Stimulated activated CD8-positive, alpha-beta memory T cell treated with anti-CD3 and anti-CD28 coated beads, Interleukin-12 subunit alpha, Interleukin-12 subunit beta, amount 100 ng/mL, for 1 hour (primary cell): ENCODE measurements at regions not wholly inside any gene's neighbourhood (a gene's known extent, or its start where the extent isn't known, plus 50 kb on each side); places are given as distances from the start of the nearest gene placed in this dataset.

Source experiments
- DNase-seq: peaks from one replicate; pipeline ENCODE4 v3.0.0-alpha.2; 2020; ENCODE audit warnings: low read depth

GRCh38 chr4:128355305-128355704 lies 67.7 kb upstream of the PGRMC2 start:
- DNase-seq, result no peak

DNA sequence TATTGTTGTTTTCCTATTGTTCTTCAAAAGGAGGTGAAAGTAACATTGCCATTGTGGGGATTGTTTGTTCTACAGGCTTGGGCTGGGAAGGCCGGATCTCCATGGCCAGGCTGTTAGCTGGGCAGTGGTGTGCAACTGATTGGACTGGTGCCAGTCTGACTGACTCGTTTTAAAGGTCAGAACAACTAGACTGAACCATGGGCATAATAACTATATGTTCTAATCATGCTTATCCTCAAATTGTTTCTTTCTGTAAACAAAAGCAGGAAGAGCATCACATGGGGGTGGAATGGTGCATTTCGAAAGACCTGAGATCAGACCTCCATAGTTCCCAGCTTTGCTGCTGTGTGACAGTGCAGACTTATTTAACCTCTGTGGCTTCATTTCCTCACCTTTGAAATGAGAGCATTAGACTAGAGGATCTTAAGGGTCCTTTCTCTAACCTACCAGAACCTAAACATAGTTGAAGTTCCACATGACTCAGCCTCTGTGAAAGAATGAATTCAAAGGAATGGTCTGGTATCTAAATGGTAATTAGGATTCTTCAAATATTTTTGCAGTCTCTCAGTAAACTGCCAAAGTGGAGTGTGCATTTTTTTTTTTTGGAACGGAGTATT lies 66.7 kb upstream of the PGRMC2 start:
- no peak for DNase-seq

DNA sequence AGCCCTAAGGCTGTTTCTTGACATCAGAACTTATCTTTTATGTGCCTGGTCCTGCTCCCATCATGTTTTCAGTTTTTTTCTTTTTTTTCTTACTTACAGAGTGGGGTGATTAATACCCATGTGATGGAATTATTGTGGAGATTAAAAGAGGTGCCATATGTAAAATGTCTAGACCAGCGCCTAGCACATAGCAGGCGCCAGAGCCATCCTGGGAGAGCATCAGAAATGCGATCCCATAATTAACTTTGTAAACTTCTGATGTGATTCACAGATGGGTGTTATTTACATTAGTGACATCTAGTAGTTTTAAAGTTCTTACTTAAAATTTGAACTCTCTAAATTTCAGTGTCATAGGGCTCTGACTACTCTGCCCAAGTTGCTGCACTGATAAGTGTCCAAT lies 66.2 kb upstream of the PGRMC2 start:
- DNase-seq, result no peak

DNA sequence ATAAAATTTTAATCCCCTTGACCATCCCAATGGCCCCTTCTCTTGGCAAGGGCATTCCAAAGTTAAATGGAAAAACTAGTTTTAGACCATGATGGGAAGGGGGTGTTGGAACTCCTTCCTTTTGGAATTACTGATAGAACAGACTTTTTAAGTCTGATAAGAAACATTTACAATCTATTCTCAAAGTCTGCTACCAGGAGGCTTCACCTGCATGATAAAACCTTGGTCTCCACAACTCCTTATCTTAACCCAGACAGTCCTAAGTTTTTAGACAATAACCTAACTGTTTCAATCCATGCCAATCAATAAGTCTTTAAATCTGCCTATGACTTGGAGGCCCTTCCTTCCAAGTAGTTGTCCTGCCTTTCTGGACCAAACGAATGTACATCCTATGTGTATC lies 63.9 kb upstream of the PGRMC2 start:
- no peak for DNase-seq

DNA sequence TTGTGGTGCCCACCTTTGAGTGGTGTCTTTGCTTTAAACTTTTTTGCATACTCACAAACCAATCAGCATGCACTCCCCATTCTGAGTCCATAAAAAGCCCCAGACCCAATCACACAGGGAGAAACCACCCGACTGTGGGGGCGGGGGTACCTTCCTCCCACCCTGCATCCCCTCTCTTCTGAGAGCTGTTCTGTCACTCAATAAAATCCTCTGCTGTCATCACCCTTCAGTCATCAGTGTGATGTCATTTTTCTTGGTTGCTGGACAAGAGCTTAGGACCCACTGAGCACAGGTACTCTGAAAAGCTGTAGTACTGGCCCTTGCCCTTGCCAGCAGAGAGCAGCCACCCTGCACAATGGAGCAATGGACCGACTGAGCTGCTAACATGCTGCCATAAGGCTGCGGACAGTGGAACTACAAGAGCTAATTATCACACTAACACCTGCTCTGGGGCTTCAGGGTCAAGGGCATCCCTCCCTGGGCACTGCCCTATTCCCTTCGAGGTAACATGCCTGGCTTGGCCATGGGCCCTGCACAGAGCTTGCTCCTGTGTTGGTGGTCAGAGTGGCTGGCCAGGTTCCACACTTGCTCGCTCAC lies 62.9 kb upstream of the PGRMC2 start:
- DNase-seq, result no peak

DNA sequence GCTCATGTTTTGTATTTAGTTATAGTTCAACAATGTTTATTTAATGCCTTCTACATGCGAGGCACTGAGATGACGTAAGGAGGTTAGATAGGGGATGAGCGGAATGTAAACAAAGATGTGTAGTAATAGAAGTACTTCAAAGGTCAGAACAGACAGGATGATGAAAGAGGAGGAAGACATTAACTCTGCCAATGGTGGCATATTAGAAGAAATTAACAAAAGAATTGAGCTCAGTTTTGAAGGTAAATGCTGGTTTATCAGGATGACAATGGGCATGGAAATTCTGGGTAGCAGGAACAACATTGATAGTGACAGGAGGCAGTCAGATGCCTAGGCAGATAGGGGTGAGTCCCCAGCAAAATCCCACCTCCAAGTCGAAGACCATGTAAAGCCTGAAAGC lies 62.3 kb upstream of the PGRMC2 start:
- DNase-seq, result no peak

DNA sequence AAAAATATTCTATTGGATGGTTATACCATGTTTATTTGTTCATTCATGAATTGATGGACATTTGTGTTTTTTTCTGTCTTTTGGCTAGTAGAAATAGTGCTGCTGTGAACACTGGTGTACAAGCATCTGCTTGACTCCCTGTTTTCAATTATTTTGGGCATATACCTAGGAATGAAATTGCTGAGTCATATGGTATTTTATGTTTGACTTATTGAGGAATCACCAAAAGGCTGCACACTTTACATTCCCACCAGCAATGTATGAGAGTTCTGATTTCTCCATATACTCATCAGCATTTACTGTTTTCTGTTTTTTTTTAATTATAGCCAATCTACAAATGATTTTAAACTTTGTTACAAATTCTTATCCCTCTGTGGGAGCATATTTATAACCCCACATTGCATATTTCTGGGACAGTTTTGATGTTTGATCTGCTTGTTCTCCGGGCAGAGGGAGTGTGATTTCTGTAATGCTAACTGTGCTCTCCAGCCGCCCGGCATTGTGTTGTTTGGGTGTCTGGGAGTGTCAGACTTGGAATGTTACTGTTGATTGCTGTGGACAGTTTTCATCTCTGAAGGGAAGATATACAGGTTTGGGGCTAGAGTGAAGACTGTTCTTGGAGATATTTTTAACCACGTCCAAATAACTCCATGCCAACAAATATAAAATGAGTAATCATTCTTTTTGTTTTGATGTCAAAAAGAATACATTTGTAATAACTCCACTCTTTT lies 60.5 kb upstream of the PGRMC2 start:
- no peak for DNase-seq

DNA sequence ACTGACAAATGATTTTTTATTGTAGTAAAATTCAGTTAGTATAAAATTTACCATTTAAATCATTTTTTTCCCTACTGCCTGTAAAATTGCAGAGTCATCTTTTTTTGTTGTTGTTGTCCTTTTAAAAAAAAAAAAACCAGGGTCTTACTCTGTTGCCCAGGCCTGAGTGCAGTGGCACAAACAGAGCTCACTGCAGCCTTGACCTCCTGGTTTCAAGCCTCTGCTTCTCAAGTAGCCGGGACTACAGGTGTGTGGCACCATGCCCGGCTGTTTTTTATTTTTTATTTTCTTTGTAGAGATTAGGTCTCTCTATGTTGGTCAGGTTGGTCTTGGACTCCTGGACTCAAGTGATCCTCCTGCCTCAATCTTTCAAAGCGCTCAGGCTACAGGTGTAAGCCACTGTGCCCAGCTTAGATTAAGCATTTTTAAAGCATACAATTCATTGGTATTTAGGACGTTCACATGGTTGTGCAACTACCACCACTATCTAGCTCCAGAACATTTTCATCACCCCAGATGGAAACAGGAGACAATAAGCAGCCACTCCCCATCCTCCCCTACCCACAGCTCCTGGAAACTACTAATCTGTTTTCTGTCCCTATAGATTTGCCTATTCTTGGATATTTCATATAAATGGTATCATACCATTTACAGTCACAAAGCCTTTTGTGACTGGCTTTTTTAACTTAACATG lies 59.7 kb upstream of the PGRMC2 start:
- DNase-seq, result no peak

GRCh38 chr4:128346054-128346716 lies 58.6 kb upstream of the PGRMC2 start:
- no peak for DNase-seq

DNA sequence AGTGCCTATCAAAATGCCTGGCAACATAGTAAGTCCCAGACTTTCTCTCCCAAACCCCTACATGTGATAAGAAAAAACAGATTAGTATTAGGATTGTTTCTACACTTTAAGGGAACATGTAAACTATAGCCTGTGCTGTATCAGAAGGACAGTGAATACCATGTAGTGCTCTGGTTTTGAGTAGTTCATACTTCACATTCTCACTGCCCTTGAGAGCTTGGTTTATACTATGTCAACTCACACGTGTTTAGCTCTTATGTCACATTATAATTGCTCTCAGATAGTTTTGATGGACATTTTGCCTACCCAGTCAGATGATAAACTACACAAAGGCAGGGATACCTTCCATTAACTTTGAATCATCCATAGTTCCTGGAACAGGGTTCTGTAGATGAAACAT lies 58.0 kb upstream of the PGRMC2 start:
- DNase-seq, result no peak

GRCh38 chr4:128342762-128343161 lies 55.1 kb upstream of the PGRMC2 start:
- DNase-seq, result no peak

GRCh38 chr4:128341634-128342033 lies 54.0 kb upstream of the PGRMC2 start:
- no peak for DNase-seq

- DNase-seq, result no peak
Observed at GRCh38 chr4:128338634-128339355, 51.2 kb upstream of the PGRMC2 start.

DNA sequence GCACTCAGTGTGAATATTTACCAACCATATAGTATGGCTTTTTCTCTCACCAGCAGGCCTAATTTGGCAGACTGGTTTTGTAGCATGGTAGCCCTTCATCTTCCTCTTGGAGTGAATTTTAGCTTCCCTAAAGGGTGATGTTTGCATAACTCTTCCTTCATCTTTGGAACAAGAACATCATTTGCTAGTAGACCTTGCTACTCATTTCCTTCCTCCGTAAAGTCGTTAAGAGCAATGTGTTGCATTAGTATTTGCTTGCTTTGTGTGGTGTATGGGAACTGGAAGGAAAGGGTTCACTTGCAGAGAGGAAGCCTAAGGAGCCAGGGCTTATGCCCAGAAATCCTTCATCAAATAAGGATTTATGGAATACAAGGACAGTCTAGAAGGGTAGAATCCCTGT lies 50.2 kb upstream of the PGRMC2 start:
- DNase-seq, result no peak
